CD4-positive, alpha-beta T cell treated with Interleukin-21 for 1 hour (primary cell): ENCODE measurements at regions not wholly inside any gene's neighbourhood (a gene's known extent, or its start where the extent isn't known, plus 50 kb on each side); places are given as distances from the start of the nearest gene placed in this dataset.

Source experiments
- DNase-seq: peaks from one replicate; pipeline ENCODE4 v3.0.0-alpha.2; 2020

GRCh38 chr18:78399992-78400503 lies 579.6 kb upstream of the SALL3 start:
- DNase-seq: no peak

GRCh38 chr18:78402440-78402839 lies 577.2 kb upstream of the SALL3 start:
- DNase-seq: no peak

GRCh38 chr18:78402966-78403365 lies 576.7 kb upstream of the SALL3 start:
- DNase-seq: no peak

- DNase-seq: no peak
These were observed 576.2 kb upstream of the SALL3 start for GRCh38 chr18:78403371-78403770.

- DNase-seq: no peak
These were observed 573.9 kb upstream of the SALL3 start for GRCh38 chr18:78405763-78406162.

- no peak for DNase-seq
These were observed 572.7 kb upstream of the SALL3 start for GRCh38 chr18:78406743-78407465.

- no peak for DNase-seq
These were observed 572.2 kb upstream of the SALL3 start for GRCh38 chr18:78407466-78407844.

GRCh38 chr18:78408623-78409022 lies 571.0 kb upstream of the SALL3 start:
- DNase-seq: no peak

GRCh38 chr18:78410094-78410786 lies 569.4 kb upstream of the SALL3 start:
- DNase-seq: no peak

GRCh38 chr18:78411539-78411938 lies 568.1 kb upstream of the SALL3 start:
- no peak for DNase-seq

GRCh38 chr18:78414302-78414701 lies 565.3 kb upstream of the SALL3 start:
- no peak for DNase-seq

GRCh38 chr18:78416853-78417252 lies 562.8 kb upstream of the SALL3 start:
- no peak for DNase-seq

GRCh38 chr18:78418379-78418778 lies 561.2 kb upstream of the SALL3 start:
- DNase-seq: no peak

- no peak for DNase-seq
These were observed 560.4 kb upstream of the SALL3 start for GRCh38 chr18:78419171-78419570.

GRCh38 chr18:78420116-78420515 lies 559.5 kb upstream of the SALL3 start:
- DNase-seq: no peak

- DNase-seq: no peak
These were observed 558.2 kb upstream of the SALL3 start for GRCh38 chr18:78421392-78421791.

GRCh38 chr18:78422336-78422735 lies 557.3 kb upstream of the SALL3 start:
- no peak for DNase-seq

GRCh38 chr18:78423811-78424210 lies 555.8 kb upstream of the SALL3 start:
- DNase-seq: no peak

- no peak for DNase-seq
These were observed 555.1 kb upstream of the SALL3 start for GRCh38 chr18:78424403-78425018.

- DNase-seq: no peak
These were observed 554.6 kb upstream of the SALL3 start for GRCh38 chr18:78425019-78425412.

GRCh38 chr18:78427081-78427480 lies 552.5 kb upstream of the SALL3 start:
- no peak for DNase-seq

GRCh38 chr18:78429127-78430108 lies 550.2 kb upstream of the SALL3 start:
- DNase-seq: no peak
